Duodenal mucosa (tissue), 2 donors: ENCODE measurements at regions not wholly inside any gene's neighbourhood (a gene's known extent, or its start where the extent isn't known, plus 50 kb on each side); places are given as distances from the start of the nearest gene placed in this dataset.

Experiments
- H3K27ac ChIP-seq: one replicate; pipeline ENCODE4 v1.7.0; 2013; ENCODE audit warnings: low read depth, low read length
- H3K27me3 ChIP-seq, 2 donors: one replicate each; pipeline ENCODE4 v1.7.0; 2013; ENCODE audit warnings: low read length in 2 of 2, control low read depth in 1 of 2; ENCODE audit not compliant: insufficient read depth in 2 of 2, control insufficient read depth in 1 of 2
- H3K36me3 ChIP-seq, 2 donors: one replicate each; pipeline ENCODE4 v1.7.0; 2013; ENCODE audit warnings: low read length in 2 of 2, control low read depth in 1 of 2; ENCODE audit not compliant: insufficient read depth in 2 of 2, control insufficient read depth in 1 of 2
- H3K4me1 ChIP-seq, 2 donors: one replicate each; pipeline ENCODE4 v1.7.0; 2013; ENCODE audit warnings: low read length in 2 of 2, control low read depth in 1 of 2; ENCODE audit not compliant: insufficient read depth in 2 of 2, control insufficient read depth in 1 of 2
- H3K4me3 ChIP-seq, 2 donors: one replicate each; pipeline ENCODE4 v1.7.0; 2013; ENCODE audit warnings: low read length in 2 of 2, low read depth in 1 of 2
- H3K9ac ChIP-seq, 2 donors: one replicate each; pipeline ENCODE4 v1.7.0; 2013; ENCODE audit warnings: low read length in 2 of 2, low read depth in 1 of 2
- H3K9me3 ChIP-seq, 2 donors: one replicate each; pipeline ENCODE4 v1.7.0; 2013; ENCODE audit warnings: low read length in 2 of 2, control low read depth in 1 of 2; ENCODE audit not compliant: control insufficient read depth in 1 of 2

- Histone ChIP-seq H3K4me3 (no peak overlapping the region), H3K9me3 (no peaks in the 10 kb centered on the region), H3K27ac (no peak overlapping the region), H3K4me1 (no peaks in the 10 kb centered on the region), H3K36me3 (no peaks in the 10 kb centered on the region), H3K27me3 (no peaks in the 10 kb centered on the region), H3K9ac (no peak overlapping the region)
These were observed 311.5 kb upstream of the POGK start for GRCh38 chr1:166527752-166528151.

GRCh38 chr1:166538646-166539045, 300.6 kb upstream of the POGK start:
- no peaks in the 10 kb centered on the region for H3K4me1 ChIP-seq
- no peaks in the 10 kb centered on the region for H3K36me3 ChIP-seq
- no peak overlapping the region for H3K4me3 ChIP-seq
- no peaks in the 10 kb centered on the region for H3K27me3 ChIP-seq
- H3K9me3 ChIP-seq = no peaks in the 10 kb centered on the region
- H3K9ac ChIP-seq = no peak overlapping the region
- H3K27ac ChIP-seq = no peak overlapping the region

- H3K36me3 ChIP-seq = no peaks in the 10 kb centered on the region
- H3K4me3 ChIP-seq = no peak overlapping the region
- no peaks in the 10 kb centered on the region for H3K4me1 ChIP-seq
- no peak overlapping the region for H3K9ac ChIP-seq
- peaks cover 0 to 5% of the 10 kb centered on the region in 2 donors for H3K9me3 ChIP-seq
- H3K27ac ChIP-seq = no peak overlapping the region
- no peaks in the 10 kb centered on the region for H3K27me3 ChIP-seq
These were observed 295.2 kb upstream of the POGK start for GRCh38 chr1:166544036-166544435.

GRCh38 chr1:166544561-166544960, 294.7 kb upstream of the POGK start:
- H3K27ac ChIP-seq = no peak overlapping the region

DNA sequence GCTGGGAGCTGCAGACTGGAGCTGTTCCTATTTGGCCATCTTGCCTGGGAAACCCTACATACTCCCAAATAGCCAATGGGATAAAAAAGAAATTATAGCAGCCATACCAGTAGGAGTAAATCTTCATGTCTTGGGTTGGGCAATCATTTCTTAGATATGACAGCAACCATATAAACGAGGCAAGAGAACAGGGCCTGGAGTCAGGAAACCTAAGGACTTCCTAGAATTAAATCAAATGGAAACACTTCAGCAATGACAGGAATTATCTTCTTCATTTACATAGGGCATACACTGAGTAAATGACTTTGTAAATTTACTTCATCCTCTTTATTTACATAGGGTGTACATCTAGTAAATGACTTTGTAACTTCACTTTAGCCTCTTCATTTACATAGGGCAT, 286.6 kb upstream of the POGK start:
- Histone ChIP-seq H3K27me3 (no peaks in the 10 kb centered on the region), H3K4me1 (no peaks in the 10 kb centered on the region), H3K27ac (no peak overlapping the region), H3K9ac (no peak overlapping the region), H3K4me3 (no peak overlapping the region), H3K36me3 (no peaks in the 10 kb centered on the region), H3K9me3 (no peaks in the 10 kb centered on the region)

More at GRCh38 chr1:166544561-166544960, 294.7 kb upstream of the POGK start:
- no peak overlapping the region for H3K9ac ChIP-seq
- H3K36me3 ChIP-seq = no peaks in the 10 kb centered on the region
- no peaks in the 10 kb centered on the region for H3K4me1 ChIP-seq
- no peaks in the 10 kb centered on the region for H3K27me3 ChIP-seq
- H3K9me3 ChIP-seq = peaks cover 0 to 5% of the 10 kb centered on the region in 2 donors
- no peak overlapping the region for H3K4me3 ChIP-seq

DNA sequence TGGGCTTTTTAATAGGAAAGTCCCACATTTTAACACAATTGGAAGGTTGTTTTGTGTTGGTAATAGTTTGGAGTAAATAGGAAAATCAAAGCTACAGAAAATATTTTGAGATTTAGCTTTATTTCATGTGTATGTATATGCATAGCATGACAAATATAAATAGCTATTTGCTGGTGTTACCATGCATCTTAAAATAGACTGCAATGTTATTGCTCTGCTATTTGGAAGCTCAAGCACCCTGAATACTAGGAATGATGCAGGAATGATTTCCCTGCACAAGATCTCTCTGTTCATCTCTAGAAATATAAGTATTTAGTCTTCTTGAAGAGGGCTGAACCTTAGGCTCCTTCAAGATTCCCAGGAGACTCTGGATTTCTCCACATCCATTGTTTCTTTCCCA, 268.3 kb upstream of the POGK start:
- Histone ChIP-seq H3K9me3 (no peaks in the 10 kb centered on the region), H3K4me1 (no peaks in the 10 kb centered on the region), H3K27ac (no peak overlapping the region), H3K4me3 (no peak overlapping the region), H3K36me3 (no peaks in the 10 kb centered on the region), H3K9ac (no peak overlapping the region), H3K27me3 (no peaks in the 10 kb centered on the region)

DNA sequence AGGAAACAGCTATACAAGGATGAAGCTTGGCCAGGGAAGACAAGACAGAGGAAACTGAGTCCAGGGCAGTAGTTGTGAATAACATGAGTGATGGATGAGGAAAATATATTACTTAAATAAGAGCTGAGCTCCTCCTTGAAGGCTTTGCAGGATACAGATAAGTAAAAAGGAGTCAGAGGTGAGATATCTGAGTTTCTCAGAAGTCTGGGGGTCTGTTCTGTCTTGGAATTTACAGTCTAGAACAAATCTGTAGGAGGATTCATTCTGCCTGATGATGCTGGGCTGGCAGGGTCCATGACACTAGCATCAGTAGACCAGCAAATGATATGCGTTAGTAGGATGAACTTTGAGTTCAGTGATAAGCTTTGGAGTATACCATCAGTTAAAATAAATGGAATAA, 266.1 kb upstream of the POGK start:
- Histone ChIP-seq H3K27ac (no peak overlapping the region), H3K27me3 (no peaks in the 10 kb centered on the region), H3K4me3 (no peak overlapping the region), H3K9ac (no peak overlapping the region), H3K9me3 (no peaks in the 10 kb centered on the region), H3K36me3 (no peaks in the 10 kb centered on the region), H3K4me1 (no peaks in the 10 kb centered on the region)

DNA sequence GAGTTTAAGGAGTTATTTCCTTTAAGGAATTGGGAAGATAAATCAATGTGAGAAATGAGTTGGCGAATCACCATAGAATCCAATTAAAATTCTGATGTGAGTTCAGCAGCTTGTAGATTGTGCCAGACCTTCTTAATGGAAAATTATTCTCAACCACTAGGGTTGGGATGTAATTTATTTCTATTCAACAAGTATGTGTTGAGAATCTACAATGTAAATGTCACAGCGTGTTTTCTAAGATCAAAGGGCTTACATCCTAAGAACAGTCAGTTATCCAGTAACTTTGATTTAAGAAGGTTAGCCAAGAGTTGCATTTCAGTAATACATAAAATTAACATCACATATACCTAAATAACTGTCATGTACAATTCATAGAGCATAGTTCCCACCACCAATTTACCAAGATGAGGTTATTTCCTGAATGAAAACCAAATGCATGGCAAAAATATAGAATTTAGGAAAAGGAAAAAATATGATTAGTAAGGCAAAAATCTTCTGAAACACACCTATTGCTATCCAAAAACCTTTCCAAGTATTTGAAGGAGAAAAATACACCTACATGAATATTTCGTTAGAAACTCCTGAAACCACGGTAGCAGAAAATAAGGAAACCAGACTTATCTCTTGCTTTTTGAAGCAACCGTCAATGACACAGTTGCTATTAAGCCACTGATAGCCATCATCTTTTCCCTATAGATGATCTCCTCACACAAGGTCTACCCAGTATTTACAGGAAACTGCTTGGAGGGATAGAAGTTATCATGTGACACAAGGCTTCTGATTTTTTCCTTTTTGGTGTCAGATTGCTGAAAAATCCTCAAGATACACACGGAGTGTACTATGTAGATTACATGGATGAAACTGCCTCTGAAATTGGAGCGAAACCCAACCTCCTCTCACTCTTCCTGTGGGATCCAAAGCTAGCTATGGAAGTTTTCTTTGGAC, 259.4 kb upstream of the POGK start:
- no peaks in the 10 kb centered on the region for H3K4me1 ChIP-seq
- H3K9ac ChIP-seq = no peak overlapping the region
- H3K4me3 ChIP-seq = no peak overlapping the region
- H3K27me3 ChIP-seq = no peaks in the 10 kb centered on the region
- H3K36me3 ChIP-seq = no peaks in the 10 kb centered on the region
- H3K9me3 ChIP-seq = no peaks in the 10 kb centered on the region
- H3K27ac ChIP-seq = no peak overlapping the region

DNA sequence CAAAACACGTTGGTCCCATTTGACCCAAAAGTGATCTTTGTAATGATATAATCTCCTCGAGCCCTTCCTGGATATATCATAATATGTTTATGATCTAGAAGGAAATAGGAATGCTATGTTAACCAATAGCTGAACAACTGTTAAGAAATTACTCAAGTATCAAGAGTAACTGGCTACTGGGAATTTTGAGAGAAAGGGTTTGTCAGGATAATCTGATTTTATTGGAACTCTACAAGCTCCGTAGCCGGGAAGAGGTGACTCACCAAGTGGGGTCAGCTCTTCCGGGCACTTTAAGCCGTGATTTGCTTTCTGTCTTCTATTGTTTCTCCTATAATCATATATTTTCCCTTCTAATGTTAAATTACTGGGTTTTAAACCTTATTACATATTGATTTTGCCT, 250.5 kb upstream of the POGK start:
- H3K9ac ChIP-seq = no peak overlapping the region

DNA sequence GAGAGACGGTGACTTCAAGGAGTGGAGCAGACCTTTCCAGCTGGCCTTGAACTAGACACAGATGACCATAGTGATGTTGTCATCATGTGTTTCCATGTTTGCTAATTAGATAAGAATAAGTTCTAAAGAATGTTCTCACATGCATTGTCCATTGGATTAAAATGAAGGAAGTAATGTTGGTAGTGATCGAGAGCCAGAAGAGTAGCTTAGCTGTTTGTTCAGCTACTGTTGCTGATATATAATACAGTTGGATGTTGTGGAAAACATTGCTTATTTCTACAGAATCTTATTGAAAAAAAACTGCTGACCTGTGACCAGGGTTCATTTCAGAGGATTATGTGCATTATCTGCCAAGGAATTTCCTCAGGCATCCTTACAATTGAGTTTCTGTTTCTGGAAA, 249.1 kb upstream of the POGK start:
- Histone ChIP-seq H3K27ac (no peak overlapping the region), H3K4me1 (no peaks in the 10 kb centered on the region), H3K9me3 (no peaks in the 10 kb centered on the region), H3K9ac (no peak overlapping the region), H3K36me3 (no peaks in the 10 kb centered on the region), H3K27me3 (no peaks in the 10 kb centered on the region), H3K4me3 (no peak overlapping the region)

More for the DNA sequence above, 250.5 kb upstream of the POGK start:
- Histone ChIP-seq H3K36me3 (no peaks in the 10 kb centered on the region), H3K9me3 (no peaks in the 10 kb centered on the region), H3K27ac (no peak overlapping the region), H3K4me1 (no peaks in the 10 kb centered on the region), H3K4me3 (no peak overlapping the region), H3K27me3 (no peaks in the 10 kb centered on the region)
